HepG2 (cell line): ENCODE measurements at regions not wholly inside any gene's neighbourhood (a gene's known extent, or its start where the extent isn't known, plus 50 kb on each side); places are given as distances from the start of the nearest gene placed in this dataset.

Source experiments
- EP300 ChIP-seq, 3 experiments: sonication (generic) in 1 of 3; formaldehyde crosslinking in 1 of 3; IDR thresholded peaks; 2 replicates each; pipeline versions ENCODE4 v1.5.1 to v1.6.1; 2011 to 2020; ENCODE audit warnings: low read depth in 2 of 3, low read length in 2 of 3, borderline replicate concordance in 1 of 3, improper control_type of control experiment in 1 of 3, mild to moderate bottlenecking in 1 of 3, missing genetic modification reagents in 1 of 3, moderate library complexity in 1 of 3
- FOXK1 ChIP-seq: sonication (generic); formaldehyde crosslinking; IDR thresholded peaks from 2 replicates; pipeline ENCODE4 v1.4.0; 2020; ENCODE audit warnings: low read depth, missing genetic modification reagents, borderline replicate concordance
- HNRNPH1 ChIP-seq: fragments of 200-400 bp; formaldehyde crosslinking; optimal IDR thresholded peaks from 2 replicates; pipeline ENCODE3; 2017; ENCODE audit warnings: mild to moderate bottlenecking, low read depth, low read length
- NFKBIZ ChIP-seq: IDR thresholded peaks from 2 replicates; pipeline ENCODE4 v1.6.1; 2018; ENCODE audit warnings: missing genetic modification reagents, missing compliant biosample characterization
- RXRA ChIP-seq: sonication (generic); formaldehyde crosslinking; IDR thresholded peaks from 2 replicates; pipeline ENCODE4 v1.5.1; 2020; ENCODE audit warnings: missing genetic modification reagents
- TF ChIP-seq, protein P1 (sequence below): sonication (generic); formaldehyde crosslinking; IDR thresholded peaks from 2 replicates; pipeline ENCODE4 v1.5.0; 2020; ENCODE audit warnings: mild to moderate bottlenecking, missing genetic modification reagents, moderate library complexity

DNA sequence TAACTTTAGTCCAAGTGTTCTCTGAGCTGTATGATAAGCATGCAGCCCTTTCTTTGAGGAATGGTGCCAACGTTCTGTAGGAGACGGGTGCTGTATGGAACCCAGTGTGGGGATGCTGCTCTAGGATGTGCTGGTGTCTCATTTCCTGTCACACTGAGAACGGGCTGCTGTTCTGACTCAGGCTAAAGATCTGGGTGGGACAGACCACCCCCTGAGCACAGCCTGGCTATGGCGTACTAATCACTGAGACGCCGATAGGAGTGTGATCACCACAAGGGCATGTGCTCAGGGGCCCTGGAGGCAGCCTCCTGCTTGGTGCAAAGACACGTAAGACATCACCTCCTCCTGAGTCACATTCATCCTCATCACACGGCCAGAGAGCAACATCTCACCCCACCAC, 240.4 kb downstream of the IRX2 start:
- TF ChIP-seq RXRA (CRISPR knock-in tag) (no peak), EP300 (IDR thresholded peaks at IDR 0.05; ENCODE audit: low read depth in 2 of 2, low read length in 2 of 2) (no peak), EP300 (CRISPR knock-in tag; IDR thresholded peaks at IDR 0.05; ENCODE audit: borderline replicate concordance) (no peak), FOXK1 (CRISPR knock-in tag) (no peak), NFKBIZ (CRISPR knock-in tag) (no peak), HNRNPH1 (no peak)
- TF ChIP-seq, protein P1, sequence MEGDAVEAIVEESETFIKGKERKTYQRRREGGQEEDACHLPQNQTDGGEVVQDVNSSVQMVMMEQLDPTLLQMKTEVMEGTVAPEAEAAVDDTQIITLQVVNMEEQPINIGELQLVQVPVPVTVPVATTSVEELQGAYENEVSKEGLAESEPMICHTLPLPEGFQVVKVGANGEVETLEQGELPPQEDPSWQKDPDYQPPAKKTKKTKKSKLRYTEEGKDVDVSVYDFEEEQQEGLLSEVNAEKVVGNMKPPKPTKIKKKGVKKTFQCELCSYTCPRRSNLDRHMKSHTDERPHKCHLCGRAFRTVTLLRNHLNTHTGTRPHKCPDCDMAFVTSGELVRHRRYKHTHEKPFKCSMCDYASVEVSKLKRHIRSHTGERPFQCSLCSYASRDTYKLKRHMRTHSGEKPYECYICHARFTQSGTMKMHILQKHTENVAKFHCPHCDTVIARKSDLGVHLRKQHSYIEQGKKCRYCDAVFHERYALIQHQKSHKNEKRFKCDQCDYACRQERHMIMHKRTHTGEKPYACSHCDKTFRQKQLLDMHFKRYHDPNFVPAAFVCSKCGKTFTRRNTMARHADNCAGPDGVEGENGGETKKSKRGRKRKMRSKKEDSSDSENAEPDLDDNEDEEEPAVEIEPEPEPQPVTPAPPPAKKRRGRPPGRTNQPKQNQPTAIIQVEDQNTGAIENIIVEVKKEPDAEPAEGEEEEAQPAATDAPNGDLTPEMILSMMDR (CRISPR knock-in tag): no peak
